NCI-H1436 (cell line): ENCODE measurements at regions not wholly inside any gene's neighbourhood (a gene's known extent, or its start where the extent isn't known, plus 50 kb on each side); places are given as distances from the start of the nearest gene placed in this dataset.

ENCODE experiments used
- DNase-seq: peaks from one replicate; lab custom pipeline; 2025; lab: John Stamatoyannopoulos, UW

DNA sequence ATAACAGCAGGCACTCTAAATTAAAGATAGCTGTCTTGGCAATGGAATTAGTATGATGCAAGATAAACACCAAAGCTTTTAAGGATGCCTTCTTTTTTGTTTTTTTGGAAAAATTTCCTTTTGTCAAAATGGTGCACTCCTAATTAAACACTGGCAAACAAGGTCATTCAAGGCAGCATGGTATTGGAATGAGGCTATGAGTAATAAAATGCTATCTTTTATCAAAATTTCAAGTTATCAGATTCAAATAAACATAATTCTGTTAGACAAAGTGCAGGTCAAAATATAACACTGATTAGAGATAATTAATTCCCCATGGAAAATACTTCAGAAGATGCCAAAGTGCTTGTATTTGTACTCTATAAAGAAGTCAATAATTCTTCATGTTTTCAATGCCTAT, 514.1 kb downstream of the TENT5A start:
- no peak for DNase-seq

DNA sequence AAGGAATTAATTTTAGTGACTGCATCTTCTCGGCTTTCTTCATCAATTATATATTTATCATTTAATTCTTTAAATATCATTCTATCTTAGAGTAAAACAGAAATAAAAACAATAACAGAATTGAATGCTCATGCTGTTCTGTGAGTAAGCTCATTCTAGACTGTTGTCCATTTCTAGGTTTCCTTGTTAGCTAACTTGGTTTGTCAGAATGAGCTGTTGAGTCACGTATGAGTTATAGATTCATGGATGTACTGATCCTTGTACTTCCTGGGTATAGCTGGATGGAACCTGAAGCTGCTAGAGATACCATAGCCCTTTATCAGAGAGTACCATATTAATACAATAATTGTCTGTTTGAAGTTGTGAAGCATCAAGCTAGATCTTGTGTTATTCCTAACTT, 515.3 kb downstream of the TENT5A start:
- DNase-seq = no peak

DNA sequence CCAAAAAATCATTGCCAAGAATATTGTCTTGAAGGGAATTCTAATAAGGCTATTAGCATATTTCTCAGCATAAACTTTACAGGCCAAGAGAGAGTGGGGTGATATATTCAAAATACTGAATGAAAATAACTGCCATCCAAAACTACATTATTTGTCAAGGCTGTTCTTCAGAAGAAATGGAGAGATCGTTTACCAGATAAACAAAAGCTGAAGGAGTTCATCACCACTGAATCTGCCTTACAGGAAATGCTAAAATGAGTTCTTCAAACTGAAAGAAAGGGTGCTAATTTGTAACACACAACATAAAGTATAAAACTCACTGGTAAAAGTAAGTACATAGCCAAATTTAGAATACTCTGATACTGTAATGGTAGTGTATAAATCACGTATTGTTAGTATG, 517.0 kb downstream of the TENT5A start:
- DNase-seq = no peak

DNA sequence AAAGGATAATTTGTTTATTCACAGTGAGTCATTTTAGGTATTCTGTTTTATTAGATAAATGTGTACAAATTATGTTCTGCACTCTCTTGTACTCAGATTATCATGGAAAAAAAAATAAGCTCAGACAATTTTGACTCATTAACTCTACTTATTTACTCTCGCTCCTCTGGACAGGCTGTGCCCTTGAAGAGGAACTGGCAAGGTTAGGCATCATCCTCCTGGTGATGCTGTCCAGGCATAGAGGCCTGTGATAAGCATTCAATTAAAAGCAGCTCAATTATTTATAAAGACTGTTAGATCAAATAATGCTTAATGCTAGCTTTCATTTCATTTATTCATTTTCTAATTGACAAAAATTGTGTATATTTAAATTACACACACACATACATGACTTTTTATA, 518.5 kb downstream of the TENT5A start:
- no peak for DNase-seq

DNA sequence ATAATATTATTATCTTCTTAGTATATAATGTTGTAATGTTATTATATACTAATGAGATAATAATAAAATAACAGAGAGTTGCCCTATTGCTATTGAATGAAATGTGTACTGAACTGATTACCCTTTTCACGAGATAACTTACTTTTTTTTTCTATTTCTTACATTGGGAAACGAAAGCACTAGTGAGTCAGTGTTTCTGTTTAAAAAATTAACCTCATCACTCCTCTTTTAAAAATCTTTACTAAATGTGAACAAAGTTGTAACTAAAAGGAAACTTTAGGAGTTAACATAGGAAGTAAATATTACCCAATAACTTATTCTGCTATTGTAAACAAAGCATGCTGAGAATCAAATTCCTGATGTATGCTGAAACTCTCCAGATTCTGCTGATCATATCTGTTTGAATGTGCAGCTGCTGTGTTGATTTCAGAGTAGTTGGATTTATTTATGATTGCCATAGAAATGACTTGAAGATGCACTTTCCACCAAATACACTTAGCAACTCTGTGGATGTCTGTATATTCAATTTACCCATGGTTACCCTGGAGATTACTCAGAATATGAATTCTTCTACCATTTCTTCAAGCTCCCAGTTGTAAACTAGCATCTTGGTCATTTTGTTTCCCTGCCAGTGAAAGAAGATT, 523.4 kb downstream of the TENT5A start:
- DNase-seq = no peak

DNA sequence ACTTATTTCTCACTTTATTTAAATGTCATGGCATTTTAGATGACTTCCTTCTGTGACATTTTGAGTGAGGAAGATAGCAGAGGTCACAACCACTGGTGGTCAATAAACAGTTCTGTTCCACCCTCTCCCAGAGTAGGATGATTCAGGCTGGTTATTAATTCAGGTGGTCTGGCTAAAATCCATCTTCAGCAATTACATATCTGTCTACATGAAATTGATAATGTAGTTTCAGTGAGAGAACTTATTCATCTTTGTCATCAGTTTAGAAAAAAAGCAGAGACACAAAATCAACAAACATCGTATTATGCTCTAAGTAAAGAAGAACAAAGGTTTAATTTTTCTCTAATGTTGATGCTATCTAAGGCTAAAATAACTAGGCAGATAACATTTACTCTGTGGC, 525.5 kb downstream of the TENT5A start:
- DNase-seq = no peak

DNA sequence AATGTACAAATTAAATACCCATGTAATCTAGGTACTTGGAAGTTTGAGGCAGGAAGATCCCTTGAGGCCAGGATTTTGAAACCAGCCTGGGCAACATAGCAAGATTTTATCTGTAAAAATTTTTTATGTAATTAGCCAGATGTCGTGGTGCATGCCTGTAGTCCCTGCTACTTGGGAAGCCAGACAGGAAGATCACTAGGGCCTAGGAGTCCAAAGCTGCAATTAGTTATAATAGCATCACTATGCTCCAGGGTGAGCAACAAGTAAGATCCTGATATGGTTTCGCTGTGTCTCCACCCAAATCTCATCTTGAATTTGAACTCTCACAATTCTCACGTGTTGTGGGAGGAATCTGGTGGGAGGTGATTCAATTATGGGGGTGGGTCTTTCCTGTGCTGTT, 535.8 kb downstream of the TENT5A start:
- DNase-seq = no peak

DNA sequence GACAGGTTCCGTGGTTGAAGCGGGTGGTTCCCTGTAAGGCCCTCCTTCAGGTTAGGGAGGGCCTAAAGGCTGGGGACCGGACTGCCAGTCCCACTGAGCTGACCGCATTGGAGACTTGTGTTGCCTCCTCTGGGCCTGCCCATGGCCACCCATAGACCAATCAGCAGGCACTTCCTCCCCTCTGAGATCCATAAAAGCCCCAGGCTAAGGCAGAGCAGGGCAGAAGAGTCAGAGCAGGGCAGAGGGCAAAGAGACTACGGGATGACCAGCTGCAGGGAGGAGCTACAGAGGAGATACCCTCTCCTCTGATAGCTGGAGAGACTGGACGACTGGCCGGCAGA, 537.4 kb downstream of the TENT5A start:
- DNase-seq = no peak

DNA sequence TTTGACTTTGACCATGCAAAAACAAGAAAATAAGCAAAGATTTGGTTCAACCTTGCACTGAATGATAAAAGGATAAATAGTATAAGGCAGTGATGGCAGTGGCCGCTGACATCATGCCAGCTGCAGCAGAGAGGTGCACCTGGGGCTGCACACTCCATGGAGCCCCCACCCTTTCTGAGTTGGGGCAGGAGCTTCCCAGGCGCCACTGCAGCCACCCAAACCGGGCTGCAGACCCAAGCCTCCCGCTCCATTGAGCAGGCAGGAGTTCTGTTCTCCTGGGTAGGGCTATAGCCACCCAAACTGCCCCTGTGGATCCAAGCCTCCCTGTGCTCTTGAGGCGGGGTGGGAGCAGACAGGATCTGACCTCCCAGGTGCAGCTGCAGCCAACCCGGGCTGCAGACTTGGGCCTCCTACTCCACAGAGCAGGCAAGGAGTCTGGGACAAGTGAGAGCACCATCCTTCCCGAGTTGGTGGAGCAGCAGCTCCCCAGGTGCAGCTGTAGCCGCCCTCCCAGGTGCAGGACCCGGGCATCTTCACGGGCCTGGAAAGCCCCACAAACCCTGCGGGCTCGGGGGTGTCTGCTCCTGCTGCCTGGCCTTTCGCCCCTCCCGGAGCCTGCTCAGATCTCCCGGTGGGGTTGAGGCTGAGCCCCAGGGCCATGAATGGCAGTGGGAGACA, 537.9 kb downstream of the TENT5A start:
- no peak for DNase-seq

DNA sequence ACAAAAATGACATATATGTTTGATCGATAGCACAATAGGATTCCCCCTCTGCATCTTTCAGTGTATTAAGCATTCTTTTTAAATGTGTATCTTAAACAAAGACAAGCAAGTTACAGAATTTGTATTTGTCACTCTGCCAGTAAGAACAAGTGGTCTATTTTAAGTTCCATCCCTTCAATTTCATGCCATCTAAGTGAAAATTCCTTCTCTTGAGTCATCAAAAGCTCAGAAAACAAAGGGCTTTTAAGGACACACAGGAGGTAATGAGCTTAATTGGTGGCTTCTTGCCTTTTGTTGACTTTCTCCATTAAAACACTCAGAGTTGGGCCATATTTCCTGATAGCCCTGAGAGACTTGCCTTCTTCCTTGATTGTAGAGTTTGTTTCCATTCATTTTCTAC, 547.8 kb downstream of the TENT5A start:
- DNase-seq = no peak

DNA sequence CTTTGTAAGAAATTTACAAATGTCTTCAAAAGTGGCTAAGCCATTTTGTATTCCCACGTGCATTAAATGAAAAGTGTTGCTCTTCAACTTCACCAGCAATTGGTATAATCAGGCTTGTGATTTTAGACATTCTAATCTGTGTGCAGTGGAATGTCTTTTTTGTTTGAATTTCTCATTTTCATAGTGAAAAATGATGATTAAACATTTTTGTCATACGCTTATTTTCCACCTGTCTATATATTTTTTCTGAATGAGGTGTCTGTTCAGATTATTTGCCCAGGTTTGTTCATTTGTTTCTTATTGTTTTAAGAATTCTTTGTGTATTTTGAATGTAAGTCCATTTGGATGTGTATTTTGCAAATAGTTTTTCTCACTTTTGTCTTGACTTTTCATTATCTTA, 558.1 kb downstream of the TENT5A start:
- no peak for DNase-seq

DNA sequence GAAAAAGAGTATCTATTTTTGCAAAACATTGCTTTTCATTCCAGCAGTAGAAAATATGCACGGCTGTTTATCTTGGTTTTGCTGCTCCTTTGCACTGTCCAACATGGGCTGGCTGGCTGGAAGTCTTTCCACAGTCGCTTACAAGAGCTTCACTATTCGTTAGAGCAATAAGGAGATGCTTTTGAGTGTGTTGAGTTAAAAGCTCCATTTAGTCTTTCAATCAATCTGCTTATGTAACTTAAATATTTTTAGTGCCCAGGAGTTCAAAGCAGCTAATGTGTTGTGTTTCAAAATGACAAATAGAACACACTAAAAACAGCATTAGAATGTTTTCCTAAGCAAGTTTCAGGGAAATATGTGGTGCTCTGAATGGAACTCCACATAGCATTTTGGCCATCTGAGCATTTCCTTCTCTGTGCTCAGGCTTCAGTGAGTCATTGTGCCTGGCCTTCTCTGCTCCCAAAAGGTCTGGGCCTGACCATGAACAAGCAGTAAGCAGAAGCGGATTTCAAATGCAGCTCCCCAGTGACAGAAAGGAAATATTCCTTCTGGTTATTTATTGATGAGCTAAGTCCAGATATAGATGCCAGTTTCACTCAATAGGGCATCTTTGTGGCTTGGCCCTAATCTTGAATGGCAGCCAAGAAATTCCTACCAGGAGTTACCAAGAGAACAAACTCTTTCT, 580.3 kb downstream of the TENT5A start:
- DNase-seq = no peak

DNA sequence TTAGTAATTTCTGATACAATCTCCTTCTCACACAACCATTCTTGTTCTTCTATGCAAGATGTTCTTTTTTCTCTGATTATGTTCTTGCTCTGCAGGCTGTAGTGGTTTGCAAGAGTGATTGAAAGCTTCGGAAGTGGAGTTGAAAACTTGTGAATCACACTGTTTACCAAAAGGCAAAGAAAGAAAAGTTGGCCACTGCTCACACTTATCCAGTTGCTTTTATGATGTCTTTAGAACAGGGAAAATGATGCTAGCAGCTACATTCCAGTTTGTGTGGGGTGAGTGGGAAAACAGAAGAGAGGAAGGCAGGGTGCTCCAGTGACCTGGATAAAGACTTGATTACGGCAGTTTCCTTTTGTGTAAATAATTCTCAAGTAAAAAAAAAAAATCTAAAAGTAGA, 583.3 kb downstream of the TENT5A start:
- DNase-seq = no peak

DNA sequence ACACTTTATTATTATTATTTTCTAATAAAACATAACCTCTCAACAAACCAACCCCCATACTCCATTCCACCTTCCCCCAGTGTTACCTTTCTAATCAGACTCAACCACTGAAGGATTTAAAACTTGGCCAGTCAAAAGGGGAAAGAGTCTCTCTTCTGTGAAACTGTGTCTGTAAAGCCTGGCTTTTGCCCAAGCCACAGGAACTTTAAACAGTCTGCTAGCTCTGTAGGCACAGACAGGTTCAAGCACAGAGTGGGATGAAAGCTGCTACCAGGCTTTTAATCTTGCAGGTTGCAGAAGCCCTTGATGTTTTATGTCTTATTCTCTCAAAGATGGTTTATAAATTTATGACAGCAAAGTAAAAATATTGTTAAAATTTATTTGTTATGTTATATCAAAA, 585.7 kb downstream of the TENT5A start:
- DNase-seq = no peak

DNA sequence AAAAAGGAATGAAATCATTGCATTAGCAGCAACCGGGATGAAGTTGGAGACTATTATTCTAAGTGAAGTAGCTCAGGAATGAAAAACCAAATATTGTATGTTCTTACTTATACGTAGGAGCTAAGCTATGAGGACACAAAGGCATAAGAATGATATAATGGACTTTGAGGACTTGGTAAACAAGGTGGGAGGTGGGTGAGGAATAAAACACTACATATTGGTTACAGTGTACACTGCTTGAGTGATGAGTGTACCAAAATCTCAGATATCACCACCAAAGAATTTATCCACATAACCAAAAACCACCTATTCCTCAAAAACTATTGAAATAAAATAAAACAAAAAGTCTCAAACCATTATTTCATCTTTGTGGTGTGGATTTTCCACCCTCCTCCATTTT, 593.5 kb downstream of the TENT5A start:
- no peak for DNase-seq

DNA sequence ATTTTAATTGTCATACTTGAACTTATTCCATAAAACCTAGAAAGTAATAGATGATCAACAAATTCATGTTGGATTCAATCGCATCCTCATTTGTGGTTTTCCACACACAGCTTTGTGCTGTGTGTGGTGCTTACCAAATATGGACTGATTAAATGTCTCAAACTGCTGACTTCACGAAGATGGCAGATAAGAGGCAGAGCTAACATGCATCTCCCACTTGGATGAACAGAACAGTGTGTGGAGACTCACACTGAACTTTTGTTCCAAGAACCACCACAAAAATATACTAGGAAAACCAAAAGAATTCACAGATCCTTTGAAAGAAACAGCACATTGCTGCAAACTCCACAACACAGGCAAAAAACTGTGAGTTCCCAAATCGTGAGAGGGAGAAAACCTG, 603.7 kb downstream of the TENT5A start:
- no peak for DNase-seq

DNA sequence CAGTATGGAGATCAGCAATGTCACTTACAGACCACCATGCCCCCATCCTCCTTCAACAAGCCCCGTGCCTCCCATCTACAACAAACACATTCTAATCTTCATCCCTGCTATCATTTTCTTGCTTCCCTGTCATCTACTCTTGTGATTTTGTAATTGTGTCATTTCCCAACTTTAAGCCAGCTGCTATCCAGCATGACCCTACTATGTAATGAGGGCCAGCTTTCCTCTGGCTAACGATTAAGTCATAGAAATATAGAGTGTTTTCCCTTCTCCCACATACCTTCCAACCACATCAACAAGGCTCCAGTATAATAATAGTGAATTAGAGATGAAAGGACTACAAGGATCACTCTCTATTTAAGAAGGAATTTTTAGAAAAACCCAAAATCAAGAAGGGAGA, 607.0 kb downstream of the TENT5A start:
- DNase-seq = no peak

DNA sequence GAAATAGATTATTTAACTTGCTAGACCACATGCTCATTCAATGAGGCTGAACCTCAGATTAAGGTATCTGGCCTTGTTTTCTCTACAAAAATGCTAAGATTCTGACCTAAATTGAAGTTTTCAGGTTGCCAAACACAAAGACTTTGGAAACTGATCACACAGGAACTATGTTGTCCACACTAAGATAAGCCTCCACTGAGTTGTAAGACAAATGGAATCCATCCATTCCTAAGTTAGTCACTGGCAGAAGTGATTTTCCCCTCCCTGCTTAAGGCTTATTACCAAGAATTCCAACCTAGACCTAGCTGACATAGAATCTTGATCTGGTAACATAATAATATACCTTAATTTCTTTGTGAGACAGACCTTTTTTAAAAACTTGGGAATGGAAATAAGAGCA, 608.1 kb downstream of the TENT5A start:
- DNase-seq = no peak

DNA sequence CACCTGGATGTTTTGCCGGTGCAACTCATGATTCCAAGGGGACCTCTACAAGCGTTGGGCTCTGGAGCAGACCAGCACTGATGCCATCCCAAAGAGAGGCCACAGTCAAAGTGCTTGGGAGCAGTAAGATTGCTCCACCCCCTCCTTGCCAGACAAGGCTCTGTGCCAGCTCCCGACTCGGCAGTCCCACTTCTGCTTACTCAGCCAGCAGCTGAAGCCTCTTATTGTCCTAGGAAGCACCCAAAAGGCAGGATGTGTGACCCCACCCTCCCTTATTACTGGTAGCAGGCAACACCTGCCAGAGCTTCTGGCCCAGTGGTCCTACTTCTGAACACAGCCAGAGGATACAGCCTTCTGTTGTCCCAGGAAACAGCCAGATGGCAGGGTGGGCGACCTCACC, 614.2 kb downstream of the TENT5A start:
- no peak for DNase-seq

DNA sequence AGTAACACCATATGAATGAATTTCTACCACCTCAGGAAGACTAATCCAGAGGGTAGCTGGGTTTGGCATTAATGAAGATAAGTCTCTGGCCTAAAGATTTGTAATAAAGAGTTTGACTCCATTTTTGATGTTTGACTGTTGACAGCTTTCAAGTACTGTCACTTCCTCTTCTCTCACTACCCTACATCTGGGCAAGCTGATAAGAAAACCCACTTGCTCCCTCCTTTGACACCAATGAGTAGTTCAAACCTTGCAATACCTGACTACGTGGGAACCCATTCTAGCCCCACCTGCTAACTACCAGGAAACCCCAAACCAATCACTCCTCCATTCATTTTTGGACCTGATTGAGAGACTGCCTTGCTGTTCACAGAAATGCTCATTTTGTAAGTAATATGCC, 621.5 kb downstream of the TENT5A start:
- no peak for DNase-seq

DNA sequence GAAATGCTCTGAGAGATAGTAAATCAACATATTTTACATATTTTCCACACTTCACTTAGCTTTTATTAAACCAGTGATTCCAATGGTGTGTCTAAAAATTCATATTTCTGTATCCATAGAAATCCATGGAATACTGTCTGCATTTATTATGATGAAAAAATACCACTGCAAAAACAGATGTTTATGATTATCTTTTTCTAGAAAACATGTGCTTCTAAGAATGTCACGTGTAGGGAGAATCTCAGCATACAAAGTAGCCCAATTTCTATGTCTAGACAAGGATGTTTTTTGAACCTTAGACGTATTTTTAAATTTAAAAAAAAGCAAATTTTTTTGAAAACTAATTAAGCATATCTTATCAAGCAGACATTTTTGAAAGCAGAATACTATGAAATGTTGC, 622.4 kb downstream of the TENT5A start:
- DNase-seq = no peak

DNA sequence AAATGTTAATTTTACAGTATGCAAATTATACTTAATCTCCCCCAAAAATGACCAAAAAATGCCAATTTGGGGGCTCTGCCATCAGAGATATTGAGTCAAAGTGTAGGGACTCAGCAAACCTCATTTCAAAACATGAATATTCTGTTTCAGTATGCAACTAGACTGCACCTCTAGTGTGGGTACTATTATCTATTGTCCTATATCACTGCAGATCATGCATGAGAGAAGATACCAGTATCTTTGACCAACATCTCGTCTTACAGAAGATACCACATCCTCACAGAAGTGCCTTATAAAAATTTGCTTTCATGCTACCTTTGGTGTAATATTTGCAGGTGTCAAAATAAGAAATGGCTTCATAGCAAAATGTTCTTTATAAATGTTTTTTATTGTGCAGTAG, 623.8 kb downstream of the TENT5A start:
- DNase-seq = no peak

DNA sequence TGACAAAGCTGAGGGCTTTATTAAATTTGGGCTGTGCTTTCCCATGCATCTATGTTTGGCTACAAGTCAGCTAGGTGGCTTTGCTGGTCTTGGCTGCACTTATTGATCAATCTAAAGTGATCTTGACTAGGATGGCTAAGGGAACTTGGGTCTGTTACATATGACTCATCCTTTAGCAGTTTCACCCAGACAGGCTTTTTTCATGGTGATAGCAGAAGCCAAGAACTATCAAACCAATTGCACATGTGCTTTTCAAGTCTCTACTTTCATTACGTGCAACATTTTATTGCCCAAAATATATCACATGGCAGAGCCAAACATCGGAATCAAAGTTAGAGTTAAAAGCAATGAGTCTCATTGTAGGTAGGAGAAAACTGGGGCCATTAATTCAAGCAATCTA, 626.3 kb downstream of the TENT5A start:
- DNase-seq = no peak

DNA sequence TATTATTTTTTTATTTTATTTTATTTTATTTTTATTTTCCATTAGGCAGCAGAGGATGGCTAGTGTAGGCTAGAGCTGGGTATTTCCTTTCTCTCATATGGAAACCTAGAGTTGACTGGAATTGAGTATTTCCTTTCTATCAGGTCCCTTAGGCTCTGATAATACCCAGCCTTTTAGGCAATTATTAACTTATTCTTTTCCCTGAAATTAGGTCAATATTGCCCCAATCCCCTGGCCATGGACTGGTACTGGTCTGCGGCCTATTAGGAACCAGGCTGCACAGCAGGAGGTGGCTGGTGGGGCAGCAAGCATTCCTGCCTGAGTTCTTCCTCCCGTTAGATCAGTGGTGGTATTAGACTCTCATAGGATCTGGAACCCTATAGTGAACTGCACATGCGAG, 632.2 kb downstream of the TENT5A start:
- no peak for DNase-seq
